Hematopoietic multipotent progenitor cell treated with erythropoietin and hydrocortisone succinate and interleukin-3 and kit ligand, for 8 days (in vitro differentiated cells): ENCODE measurements at regions not wholly inside any gene's neighbourhood (a gene's known extent, or its start where the extent isn't known, plus 50 kb on each side); places are given as distances from the start of the nearest gene placed in this dataset.
"Not testable (repeated sequence)": the region's sequence is repeated elsewhere in the genome, so short reads cannot be mapped to it uniquely, and the experiment has no call there.

Experiments used
- DNase-seq: peaks from one replicate; pipeline ENCODE4 v3.0.0-alpha.2; 2015

DNA sequence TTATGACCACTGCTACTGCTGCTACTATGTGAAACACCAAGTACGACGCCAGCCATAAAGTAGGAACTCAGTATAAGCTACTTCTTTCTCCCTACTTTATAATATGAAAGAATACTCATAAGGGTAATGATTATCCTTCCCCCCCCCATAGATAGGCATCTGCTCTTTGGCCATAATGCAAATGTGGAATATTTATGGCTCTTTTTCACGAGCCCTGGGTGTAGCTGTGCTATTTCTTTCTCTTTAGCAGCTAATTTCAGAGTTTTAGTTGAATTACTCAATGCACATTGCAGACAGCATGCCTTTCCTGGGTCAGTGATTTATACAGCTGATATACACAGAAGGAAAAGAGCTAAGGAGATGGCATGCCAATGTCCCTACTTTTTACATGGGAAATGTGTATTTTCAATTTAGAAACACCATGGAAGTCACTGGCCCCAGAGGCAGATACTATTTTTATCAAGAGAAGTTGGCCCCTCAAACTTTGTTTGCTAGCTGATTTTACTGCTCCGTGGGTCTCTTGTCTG is 234.1 kb upstream of the KIAA1217 start:
- DNase-seq = no peak

DNA sequence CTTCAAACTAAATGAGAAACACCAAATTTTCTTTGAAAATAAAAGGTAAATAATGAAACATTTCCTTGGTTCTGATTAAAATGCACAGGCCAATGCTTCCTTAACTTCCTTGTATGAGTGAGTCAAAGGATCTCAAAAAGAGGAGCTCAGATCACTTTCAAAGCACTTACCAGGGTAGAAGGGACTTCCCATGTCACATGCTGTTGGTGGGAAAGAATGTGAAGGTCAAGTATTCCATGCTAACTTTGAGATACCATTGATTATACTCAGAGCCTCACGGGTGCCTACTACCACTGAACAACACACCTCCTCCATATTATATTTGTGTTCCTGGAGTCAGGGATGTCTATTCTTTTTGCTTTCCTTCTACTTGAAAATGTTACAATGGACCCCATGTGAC is 233.5 kb upstream of the KIAA1217 start:
- DNase-seq = no peak

DNA sequence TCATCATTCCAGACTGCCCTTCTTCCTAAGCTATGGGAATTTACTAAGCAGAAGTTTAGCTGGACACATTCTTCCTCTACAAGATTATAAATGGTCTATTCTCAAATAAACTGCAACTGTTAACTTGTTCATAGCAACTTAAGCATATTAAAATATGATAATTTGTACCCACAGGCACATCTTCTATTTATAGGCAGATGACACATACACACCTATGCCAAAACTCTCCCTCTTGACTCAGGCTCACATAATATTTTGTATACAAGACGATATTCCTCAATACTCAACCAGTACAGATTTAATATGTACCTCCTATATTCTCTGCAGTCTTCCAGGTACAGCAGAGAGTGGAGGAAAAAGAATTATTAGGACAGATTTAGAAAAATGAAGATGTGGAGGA is 232.7 kb upstream of the KIAA1217 start:
- no peak for DNase-seq

DNA sequence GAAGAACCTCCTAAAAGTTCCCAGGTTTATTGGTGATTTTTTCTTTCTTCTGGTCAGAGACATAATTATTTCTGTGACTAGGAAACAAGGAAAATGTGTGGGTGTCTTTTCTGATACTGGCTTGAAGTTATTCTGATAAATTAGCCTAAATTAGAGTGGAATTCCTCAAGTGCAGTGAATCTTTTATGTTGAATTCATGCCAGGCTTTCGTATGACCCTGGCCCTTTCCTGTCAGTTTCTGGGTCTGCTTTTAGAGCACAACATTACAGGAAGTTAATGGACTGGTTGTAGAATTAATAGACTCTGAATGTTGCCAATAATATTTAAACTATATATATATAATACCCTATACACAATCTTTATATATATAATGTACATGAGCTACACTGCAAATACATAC is 230.6 kb upstream of the KIAA1217 start:
- no peak for DNase-seq

DNA sequence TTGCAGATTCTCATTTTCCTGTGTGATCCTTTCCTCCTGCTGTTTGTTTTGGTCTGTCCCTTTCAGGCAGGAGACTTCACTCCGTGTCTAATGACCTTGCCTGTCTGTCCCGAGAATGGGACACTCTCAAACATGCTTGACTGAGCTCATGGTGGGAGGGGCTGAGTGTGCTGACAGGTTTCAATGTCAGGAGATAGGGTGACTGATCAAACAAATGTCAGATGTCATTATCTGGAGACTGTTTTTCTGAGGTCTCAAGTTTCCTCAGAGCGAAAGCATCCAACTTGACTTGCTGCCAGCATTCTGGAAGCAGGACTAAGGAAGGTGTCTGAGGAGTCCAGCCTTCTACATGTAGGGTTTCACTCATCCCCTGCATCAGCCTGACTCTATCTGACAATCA is 228.8 kb upstream of the KIAA1217 start:
- no peak for DNase-seq

DNA sequence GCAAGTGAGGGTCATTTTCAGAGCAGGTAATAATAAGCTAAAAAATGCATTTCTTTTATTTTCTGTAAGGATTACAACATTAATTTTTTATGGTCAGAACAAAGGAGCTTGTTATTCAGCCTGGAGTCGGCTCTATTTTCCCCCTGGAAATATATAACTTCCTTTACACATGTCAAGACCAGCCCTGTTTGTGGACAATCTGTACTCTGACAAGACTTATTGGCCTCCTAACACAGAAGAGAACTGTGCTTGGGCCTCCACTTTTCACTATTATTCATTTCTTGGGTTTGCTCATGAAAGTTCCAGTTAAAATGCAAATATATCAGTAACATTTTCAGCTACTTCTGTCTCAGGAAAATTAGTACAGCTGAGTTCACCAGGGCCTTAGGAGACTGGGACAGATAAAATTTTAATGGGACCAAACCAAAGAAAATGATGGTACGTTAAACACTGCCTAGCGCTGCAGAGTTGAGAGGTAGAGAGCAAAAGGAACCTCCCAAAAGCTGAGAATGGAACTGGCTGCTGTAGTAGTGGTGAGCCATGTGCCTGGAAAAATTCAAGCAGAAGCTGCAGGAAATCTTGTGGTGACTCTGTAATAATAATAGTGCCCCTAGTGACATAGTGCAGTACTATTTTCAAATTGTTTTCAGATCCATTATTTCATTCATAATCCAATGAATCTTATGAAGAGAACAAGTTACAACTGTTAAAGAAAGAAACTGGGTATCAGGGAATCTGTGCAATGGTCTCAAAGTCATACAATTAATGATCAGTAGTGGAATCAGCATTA is 227.2 kb upstream of the KIAA1217 start:
- no peak for DNase-seq

DNA sequence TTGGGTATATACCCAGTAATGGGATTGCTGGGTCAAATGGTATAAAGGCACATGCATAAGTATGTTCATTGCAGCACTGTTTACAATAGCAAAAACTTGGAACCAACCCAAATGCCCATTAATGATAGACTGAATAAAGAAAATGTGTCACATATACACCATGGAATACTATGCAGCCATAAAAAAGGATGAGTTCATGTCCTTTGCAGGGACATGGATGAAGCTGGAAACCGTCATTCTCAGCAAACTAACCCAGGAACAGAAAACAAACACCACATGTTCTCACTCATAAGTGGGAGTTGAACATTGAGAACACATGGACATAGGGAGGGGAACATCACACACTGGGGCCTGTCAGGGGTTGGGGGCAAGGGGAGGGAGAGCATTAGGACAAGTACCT is 224.5 kb upstream of the KIAA1217 start:
- not testable (repeated sequence) for DNase-seq

DNA sequence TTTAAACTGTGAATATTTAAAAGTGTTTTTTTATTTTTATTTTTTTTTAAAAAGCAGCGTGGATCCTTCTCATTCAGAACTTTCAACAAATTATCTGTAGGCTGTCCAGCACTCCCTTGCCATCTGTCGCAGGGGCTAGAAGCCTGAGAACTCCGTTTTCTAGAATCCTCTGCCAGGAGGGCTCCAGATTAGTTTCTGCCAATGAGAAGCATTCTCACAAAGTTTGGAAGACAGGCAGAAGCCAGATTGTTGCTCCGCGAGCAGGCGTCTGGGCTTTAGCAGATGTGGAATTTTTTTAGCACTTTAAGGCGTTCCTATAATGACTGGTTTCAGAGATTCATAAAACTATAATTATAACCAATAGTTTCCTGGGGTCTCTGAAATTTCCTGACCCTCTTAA is 220.9 kb upstream of the KIAA1217 start:
- DNase-seq = no peak

DNA sequence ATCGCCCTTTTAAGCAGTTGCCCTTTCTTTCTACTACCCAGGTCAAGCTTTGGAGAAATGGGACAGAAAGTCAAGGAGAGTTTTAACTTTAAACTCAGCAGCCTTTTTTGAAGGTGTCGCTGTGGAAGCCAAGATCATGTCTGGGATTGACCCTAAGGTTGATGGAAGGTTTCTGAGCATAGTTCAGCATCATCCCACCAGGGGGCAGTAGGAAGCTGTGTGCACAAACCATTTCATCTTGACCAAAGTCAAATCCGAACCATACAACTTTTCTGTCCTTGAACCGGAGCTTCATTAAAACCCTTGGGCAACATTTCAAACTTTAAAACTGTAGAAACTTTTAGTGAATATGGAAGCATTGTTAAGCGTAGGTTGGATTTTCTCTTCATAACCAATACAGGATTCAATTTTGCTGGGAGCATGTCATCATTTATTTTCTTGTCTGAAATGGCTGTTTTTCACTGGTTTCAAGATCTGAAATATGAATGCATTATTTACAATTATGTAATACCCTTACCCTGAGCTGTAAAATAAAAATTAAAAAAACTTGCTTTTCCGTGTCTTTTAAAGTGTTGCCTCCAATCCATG is 214.4 kb upstream of the KIAA1217 start:
- DNase-seq = peak; percentile 48

DNA sequence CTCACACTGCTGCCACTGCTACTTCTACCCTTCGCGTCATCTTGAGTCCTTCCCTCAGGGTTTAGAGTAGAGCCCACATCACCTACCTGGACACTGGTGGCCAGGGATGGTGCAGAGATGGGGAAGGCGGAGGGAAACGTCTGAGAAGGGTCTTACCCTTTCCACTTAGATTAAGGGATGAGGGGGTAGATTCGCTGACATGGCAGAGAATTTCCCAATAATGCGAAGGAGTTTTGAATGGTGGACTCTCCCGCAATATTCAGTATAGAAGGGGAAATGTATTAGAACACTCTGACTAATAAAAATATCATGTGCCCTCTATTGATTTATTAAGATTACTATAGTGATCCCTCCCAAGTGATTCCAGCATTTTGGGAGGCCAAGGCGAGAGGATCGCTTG is 209.5 kb upstream of the KIAA1217 start:
- no peak for DNase-seq

DNA sequence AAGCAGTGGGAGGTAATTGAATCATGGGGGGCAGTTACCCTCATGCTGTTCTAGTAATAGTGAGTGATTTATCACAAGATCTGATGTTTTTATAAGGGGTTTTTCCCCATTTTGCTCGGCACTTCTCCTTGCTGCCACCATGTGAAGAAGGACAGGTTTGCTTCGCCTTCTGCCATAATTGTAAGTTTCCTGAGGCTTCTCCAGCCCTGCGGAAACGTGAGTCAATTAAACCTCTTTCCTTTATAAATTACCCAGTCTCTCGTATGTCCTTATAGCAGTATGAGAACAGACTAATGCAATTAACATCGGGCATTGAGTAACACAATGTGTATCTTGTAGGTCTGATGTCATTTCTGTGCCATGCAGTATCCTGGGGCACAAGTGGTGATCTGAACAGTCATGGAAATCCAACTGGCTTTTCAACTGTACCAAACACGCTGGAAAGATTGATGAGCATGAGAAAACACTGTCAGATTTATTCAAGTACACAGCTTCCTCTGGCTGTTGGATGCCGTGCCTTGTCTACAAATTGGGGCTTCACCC is 208.6 kb upstream of the KIAA1217 start:
- DNase-seq = no peak

DNA sequence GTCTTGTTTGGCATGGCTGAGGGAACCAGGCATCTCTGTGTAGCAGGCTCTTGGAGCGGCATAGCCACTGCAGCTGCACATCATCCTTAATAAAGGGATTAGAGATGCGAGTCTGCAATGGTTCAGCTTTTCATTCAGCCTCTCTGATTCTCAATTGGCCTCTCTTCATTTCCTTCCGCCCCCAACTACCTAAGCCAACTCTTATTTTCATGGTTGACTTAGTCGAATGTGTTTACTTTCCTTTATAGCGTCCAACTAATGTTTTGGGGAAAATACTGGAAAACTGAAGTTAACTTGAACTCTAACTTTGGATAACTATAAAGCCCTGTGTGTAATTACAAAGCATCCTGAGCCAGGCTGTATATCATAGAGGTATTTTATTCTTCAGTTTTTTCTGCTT is 202.2 kb upstream of the KIAA1217 start:
- DNase-seq = no peak

DNA sequence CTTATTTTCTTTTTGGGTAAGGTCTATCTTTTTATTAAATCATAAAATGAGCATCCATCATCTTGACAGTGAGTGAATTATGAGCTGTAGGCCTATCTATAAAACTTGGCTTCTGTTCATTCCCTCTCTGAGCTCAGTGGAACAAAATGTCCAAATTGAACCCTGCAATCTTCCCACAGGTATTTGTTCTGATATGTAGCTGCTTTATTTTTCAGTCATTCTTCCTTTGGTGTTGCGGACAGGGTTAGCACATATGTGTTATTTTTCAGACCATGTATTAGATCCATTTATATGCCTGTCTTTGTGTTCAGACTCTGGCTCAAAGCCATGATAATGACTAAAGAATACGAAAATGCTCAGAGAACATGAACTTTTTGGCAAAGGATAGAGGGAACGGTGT is 201.6 kb upstream of the KIAA1217 start:
- no peak for DNase-seq

DNA sequence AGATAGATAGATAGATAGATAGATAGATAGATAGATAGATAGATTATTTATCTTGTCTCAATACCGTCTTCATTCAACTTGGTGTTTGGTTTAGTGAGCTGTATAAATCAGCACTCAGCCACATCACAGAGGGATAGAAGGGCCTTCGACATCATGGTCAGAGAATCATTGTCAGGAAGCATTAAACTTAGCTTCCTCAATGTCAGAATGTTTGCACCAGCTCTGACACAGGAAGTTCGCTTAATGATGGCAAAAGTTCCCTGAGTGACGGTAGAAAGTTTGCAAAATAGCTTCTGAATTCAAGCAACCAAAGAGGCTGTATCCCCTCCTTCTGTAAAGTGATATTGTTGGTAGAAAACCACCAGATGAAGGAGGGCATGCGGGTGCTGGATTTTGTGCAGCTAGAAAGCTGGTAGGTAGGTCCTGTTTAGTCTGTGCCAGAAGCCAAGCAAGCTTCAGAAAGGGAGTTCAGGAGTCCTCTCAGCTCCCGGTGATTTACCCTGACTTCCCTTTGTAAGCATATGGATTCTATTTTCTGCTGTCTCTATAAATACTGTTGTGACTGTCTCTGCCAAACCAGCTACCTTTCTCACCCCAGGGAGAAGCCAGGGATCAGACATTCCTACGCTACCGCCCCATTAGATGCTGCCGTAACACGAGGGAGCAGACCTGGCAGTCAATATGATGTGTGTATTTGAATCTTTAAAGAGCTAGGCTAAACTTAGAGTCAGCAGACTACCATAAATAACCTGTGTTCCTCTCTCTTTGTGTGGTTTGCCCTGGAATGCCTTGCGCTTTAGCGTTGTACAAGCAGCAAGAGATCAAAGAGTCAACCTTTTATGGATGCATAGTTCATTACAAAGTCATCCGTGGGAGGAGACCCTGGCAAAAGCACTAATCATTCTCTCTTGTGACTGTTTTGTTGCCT is 200.5 kb upstream of the KIAA1217 start:
- DNase-seq = no peak

DNA sequence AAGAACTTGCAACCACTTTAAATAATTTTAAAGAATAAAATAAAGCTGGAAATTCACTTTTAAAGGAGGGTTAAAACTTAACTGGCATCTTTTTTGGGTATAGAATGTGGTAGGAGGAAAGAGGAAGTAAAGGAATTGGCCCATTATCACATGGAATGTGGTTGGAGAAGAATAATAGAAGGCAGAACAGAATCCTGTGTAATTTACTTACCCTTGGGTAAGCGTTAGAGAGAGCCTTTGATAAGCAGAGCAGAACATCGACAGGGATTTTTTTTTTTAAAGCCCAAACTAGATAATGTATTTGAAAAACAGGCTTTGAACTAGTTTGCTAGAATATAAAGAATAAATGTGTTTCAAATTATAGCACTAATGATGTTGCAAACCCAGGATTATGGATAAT is 199.8 kb upstream of the KIAA1217 start:
- no peak for DNase-seq

DNA sequence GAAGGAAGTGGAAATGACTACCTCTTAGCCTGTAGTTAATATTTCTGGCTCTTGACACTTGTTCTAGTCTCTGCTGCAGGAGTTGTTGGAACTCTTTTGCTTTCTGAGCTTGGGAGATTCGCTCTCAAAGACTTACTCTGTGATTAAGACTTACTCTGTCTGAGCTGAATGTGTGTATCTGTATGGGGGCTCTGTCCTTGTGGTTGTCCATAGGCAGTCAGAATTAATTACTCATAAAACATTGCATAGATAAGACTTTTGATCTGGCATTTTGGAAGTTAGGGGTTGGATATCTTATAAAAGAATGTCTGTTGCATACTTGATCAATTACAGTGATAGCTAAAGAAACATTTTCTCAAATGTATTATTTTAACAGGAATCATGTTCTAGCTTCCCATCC is 199.2 kb upstream of the KIAA1217 start:
- DNase-seq = no peak

DNA sequence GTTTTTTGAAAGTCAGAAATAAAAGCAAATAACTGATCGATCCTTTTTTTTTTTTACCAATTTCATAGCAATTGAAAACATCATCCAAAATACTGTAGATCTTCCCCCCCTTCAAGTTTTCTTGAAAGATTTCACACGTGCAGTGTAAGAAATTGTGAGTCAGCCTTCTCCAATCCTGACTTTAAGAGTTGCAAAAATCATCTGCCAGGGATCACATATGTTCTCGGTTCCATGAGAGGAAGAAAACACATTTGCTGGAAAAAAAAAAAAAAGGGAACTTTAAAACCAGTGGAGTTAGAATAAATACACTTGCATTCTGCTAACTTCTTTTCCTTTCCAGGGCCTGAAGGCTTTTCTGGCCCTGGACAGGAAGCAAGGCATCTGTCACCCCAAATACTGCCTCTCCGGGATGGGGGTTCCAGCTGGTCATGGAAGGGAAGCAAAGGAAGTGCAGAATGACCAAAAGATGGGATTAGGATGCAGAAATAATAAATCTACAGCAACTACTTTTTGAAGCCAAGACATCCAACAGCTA is 198.4 kb upstream of the KIAA1217 start:
- DNase-seq = no peak

DNA sequence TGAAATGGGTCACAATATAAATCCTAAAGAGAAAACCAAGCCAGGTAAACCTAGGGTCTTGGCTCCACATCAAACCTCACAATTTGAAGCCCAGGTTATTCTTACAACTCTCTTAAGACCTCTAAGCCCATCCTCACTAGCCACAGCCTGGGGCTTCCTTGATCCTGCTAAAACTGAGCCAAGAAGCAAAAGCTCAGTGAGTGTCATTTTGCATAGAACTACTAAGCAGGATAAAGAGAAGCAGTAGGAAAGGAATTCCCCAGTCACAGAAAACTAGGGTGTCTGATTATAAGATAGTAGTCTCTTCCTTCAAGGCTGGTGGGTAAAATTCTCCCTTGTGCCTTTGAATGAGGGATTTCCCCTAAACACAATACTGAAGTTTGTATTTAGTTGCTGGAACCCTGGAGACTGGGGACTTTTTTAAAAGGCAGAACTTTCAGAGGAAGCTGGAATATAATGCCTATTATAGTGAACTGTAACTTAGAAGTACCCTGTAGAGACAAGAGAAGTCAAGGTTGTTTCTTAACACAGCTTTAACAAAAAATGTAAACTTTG is 196.6 kb upstream of the KIAA1217 start:
- DNase-seq = no peak

DNA sequence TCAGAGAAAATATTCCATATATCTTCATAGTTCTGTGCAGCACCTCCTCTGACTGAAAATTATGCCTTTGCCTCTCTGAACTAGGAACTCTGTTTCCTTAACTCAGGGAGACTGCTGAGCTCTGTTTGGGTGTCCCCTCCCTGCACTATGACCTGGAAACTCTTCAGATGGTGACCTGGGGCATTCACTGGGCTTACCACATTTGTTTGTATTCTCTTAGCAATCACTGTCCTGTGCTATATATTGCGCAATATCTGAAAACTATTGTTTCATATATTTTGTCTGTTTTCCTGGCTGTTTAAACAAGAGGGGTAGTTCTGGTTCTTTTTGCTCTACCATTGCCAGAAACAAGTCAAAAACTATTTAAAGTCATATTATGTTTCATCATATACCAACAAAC is 181.8 kb upstream of the KIAA1217 start:
- no peak for DNase-seq

DNA sequence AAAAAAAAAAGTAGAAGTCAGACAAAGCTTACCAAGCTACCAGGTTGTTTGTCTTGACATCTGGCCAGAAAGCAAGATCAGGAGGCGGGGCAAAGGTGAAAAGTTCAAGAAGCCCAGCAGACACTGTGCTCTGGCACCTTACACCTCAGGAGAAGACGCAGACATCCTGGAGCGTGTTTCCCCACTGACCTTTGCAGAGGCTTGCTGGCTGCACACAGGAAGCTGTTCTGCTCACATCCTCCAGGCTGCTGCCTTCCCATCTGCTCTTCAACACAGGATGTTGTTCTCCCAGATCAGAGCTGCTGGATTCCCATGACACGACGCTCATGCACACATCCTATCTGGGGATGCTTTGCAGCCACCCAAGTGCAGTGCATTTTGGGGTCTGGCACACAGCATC is 174.4 kb upstream of the KIAA1217 start:
- no peak for DNase-seq

DNA sequence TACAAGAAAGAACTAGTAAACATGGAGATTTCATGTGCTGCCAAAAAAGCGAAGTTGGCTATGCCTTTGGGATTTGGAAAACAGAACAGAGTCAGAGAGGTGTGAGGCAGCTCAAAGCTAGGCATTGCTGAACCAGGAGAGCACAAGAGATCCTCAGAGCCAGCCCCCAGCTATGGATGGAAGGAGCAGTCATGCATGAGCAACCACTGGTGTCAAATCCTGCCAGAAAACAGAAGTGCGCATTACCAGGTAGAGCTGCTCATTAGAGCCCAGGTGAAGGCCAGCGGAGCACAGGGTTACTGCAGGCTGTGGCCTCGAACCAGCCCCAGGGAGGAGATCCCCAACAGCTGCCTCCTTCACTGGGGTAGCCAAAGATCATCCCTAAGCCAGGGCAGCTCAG is 173.2 kb upstream of the KIAA1217 start:
- DNase-seq = no peak

DNA sequence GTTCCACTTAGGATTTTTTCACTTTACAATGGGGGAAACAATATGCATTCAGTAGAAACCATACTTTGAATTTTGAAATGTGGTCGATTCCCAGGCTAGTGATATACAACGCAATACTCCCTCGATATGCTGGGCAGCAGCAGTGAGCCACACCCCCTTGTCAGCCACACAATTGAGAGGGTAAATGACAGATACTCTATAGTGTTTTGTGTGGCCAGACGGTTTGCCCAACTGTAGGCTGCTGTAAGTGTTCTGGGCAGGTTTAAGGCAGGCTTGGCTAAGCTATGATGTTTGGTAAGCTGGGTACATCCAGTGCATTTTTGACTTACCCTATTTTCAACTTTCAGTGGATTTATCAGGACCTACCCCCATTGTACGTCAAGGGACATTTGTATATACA is 169.6 kb upstream of the KIAA1217 start:
- DNase-seq = no peak

DNA sequence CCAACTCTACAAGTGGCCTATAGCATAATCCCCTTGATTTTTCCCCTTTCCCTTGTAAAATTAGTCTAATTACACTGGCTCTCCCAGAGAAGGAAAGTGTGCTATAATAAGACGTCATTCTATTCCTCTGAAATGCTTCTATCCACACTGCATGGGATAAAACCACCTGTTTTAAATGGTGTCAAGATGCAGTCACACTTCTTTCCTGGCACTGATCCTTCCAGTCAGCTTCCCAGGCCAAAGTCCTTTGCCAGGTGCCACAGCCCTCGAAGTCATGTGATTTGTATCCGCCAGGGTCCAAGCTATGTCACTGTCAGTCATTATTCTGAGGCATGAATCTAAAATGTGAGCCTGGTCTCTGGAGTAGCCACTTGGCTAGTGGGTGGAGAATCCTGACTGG is 169.0 kb upstream of the KIAA1217 start:
- no peak for DNase-seq
